KMS-11 (cell line): ENCODE measurements at regions not wholly inside any gene's neighbourhood (a gene's known extent, or its start where the extent isn't known, plus 50 kb on each side); places are given as distances from the start of the nearest gene placed in this dataset.

ENCODE experiments used
- H2AFZ ChIP-seq: fragments of 200-600 bp; sonication (generic); 2 replicates; pipeline ENCODE4 v1.6.1; 2016; ENCODE audit warnings: antibody characterized with exemption, mixed run types, low read depth
- H3K27ac ChIP-seq: fragments of 200-600 bp; sonication (generic); 2 replicates; pipeline ENCODE4 v1.6.1; 2016; ENCODE audit warnings: mild to moderate bottlenecking, mixed run types
- H3K27me3 ChIP-seq: fragments of 200-600 bp; sonication (generic); 2 replicates; pipeline ENCODE4 v1.6.1; 2017; ENCODE audit warnings: mild to moderate bottlenecking, low read depth, mixed run types, moderate library complexity; ENCODE audit not compliant: insufficient read depth
- H3K36me3 ChIP-seq: fragments of 200-600 bp; sonication (generic); 2 replicates; pipeline ENCODE4 v1.6.1; 2017; ENCODE audit warnings: mild to moderate bottlenecking, mixed run types; ENCODE audit not compliant: insufficient read depth
- H3K4me1 ChIP-seq: fragments of 200-600 bp; sonication (generic); 2 replicates; pipeline ENCODE4 v1.6.1; 2016; ENCODE audit warnings: mild to moderate bottlenecking, low read depth, mixed run types; ENCODE audit not compliant: poor library complexity, severe bottlenecking
- H3K4me2 ChIP-seq: fragments of 200-600 bp; sonication (generic); 2 replicates; pipeline ENCODE4 v1.7.0; 2016; ENCODE audit warnings: mild to moderate bottlenecking, mixed run types
- H3K4me3 ChIP-seq: fragments of 200-600 bp; sonication (generic); IDR thresholded peaks from 2 replicates; pipeline ENCODE4 v1.6.1; 2017; ENCODE audit warnings: low read depth, low read length, mixed read lengths; ENCODE audit not compliant: insufficient read depth
- H3K79me2 ChIP-seq: fragments of 200-600 bp; sonication (generic); 2 replicates; pipeline ENCODE4 v1.6.1; 2016; ENCODE audit warnings: low read depth, mixed run types; ENCODE audit not compliant: insufficient read depth
- H3K9ac ChIP-seq: fragments of 200-600 bp; sonication (generic); 2 replicates; pipeline ENCODE4 v1.6.1; 2016; ENCODE audit warnings: mild to moderate bottlenecking, mixed run types
- H4K20me1 ChIP-seq: fragments of 200-600 bp; sonication (generic); 2 replicates; pipeline ENCODE4 v1.6.1; 2016; ENCODE audit warnings: mild to moderate bottlenecking, mixed run types; ENCODE audit not compliant: insufficient read depth
- TF ChIP-seq, protein P1 (sequence below): fragments of 200-600 bp; sonication (generic); conservative IDR thresholded peaks from 2 replicates; pipeline ENCODE4 v1.6.1; 2017; ENCODE audit warnings: low read depth, mild to moderate bottlenecking, antibody characterized with exemption, low read length, moderate library complexity, mixed read lengths

DNA sequence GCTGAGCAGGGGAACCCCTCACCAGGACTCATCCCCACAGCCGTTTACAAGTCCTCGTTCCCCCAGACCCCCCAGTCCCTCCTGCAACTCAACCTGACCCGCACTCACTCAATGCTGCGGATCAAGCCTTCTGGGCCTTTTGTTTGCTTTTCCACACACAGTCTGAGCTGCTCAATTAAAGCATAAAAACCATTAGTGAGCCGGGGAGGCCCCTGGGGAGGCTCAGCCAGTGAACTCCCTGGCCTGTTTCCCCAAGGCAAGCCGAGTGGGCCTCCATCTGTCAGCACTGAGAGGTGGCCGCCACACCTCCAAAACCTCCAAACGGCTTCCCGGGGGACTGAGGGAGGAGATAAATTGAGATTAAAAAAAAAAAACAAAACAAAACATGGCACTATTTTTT, 158.5 kb downstream of the SHOX start:
- no peak overlapping the region for H3K4me2 ChIP-seq
- no peak overlapping the region for H3K9ac ChIP-seq
- H2AFZ ChIP-seq = no peak overlapping the region

GRCh38 chrX:786441-786881, 155.9 kb downstream of the SHOX start:
- no peak overlapping the region for H2AFZ ChIP-seq
- H3K4me1 ChIP-seq = no peaks in the 10 kb centered on the region
- no peaks in the 10 kb centered on the region for H4K20me1 ChIP-seq
- no peak overlapping the region for H3K27ac ChIP-seq
- no peaks in the 10 kb centered on the region for H3K36me3 ChIP-seq
- H3K9ac ChIP-seq = no peak overlapping the region
- no peaks in the 10 kb centered on the region for H3K27me3 ChIP-seq
- TF ChIP-seq, protein P1, sequence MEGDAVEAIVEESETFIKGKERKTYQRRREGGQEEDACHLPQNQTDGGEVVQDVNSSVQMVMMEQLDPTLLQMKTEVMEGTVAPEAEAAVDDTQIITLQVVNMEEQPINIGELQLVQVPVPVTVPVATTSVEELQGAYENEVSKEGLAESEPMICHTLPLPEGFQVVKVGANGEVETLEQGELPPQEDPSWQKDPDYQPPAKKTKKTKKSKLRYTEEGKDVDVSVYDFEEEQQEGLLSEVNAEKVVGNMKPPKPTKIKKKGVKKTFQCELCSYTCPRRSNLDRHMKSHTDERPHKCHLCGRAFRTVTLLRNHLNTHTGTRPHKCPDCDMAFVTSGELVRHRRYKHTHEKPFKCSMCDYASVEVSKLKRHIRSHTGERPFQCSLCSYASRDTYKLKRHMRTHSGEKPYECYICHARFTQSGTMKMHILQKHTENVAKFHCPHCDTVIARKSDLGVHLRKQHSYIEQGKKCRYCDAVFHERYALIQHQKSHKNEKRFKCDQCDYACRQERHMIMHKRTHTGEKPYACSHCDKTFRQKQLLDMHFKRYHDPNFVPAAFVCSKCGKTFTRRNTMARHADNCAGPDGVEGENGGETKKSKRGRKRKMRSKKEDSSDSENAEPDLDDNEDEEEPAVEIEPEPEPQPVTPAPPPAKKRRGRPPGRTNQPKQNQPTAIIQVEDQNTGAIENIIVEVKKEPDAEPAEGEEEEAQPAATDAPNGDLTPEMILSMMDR = no peak
- H3K79me2 ChIP-seq = no peaks in the 10 kb centered on the region
- no peak overlapping the region for H3K4me3 ChIP-seq
- H3K4me2 ChIP-seq = no peak overlapping the region

More for the DNA sequence above, 158.5 kb downstream of the SHOX start:
- H3K4me3 ChIP-seq = no peak overlapping the region
- H3K27ac ChIP-seq = no peak overlapping the region
- no peaks in the 10 kb centered on the region for H3K4me1 ChIP-seq
- H4K20me1 ChIP-seq = no peaks in the 10 kb centered on the region
- TF ChIP-seq, protein P1 = no peak
- no peaks in the 10 kb centered on the region for H3K36me3 ChIP-seq
- H3K27me3 ChIP-seq = no peaks in the 10 kb centered on the region
- H3K79me2 ChIP-seq = no peaks in the 10 kb centered on the region

- no peak overlapping the region for H3K4me3 ChIP-seq
- H3K4me1 ChIP-seq = no peaks in the 10 kb centered on the region
- no peak overlapping the region for H3K27ac ChIP-seq
- TF ChIP-seq, protein P1 = no peak
- H3K4me2 ChIP-seq = no peak overlapping the region
- no peaks in the 10 kb centered on the region for H3K79me2 ChIP-seq
- no peaks in the 10 kb centered on the region for H4K20me1 ChIP-seq
- H2AFZ ChIP-seq = no peak overlapping the region
- H3K9ac ChIP-seq = no peak overlapping the region
- no peaks in the 10 kb centered on the region for H3K27me3 ChIP-seq
- H3K36me3 ChIP-seq = no peaks in the 10 kb centered on the region
Measured at GRCh38 chrX:784829-785228, 154.2 kb downstream of the SHOX start.

DNA sequence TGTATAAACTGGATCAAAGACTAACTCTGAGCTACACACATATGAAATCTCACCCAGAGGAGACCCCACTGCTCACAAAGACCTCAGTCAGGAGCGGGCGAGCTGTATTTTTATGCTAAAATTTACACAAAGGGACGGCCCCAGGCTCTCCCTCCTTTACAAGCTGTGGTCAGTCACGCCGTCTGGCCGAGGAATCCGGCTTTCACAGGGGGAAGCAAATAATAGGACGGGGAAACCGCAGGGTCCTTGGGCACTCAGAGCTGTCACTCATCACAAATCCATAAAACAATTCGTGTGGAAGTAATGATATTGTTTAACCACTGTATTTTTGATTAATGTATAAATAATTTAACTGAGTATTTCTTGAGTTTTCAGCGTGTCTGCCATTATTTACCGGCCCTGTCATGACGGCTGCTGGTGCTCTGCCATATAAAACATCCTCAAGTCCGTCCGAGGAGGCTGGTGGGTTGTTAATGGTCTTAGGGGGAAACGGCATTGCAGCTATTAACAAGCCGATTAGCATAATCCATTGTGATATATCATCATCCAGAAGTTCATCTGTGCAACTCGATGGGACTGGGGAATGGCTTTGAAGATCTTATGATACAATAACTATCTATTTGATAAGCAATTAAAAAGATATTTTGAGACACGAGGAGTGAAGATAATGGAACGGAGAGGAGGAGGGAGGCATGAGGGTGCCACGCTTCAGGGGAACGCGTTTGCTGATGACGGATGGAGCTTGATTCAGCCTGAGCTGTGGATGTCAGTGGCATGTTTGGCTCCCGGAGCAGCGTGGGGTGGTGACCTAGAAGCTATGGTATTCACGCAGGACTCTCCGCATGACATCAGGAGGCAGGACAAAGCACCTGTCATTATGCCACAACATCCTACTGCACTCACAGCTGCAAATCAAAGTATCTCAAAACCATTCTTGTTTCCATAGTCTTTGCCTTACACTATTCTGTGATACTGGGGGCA, 150.9 kb downstream of the SHOX start:
- no peaks in the 10 kb centered on the region for H3K27me3 ChIP-seq
- TF ChIP-seq, protein P1 = no peak
- no peaks in the 10 kb centered on the region for H3K36me3 ChIP-seq
- no peaks in the 10 kb centered on the region for H4K20me1 ChIP-seq
- no peak overlapping the region for H2AFZ ChIP-seq
- H3K9ac ChIP-seq = no peak overlapping the region
- H3K4me3 ChIP-seq = no peak overlapping the region
- H3K79me2 ChIP-seq = no peaks in the 10 kb centered on the region
- H3K27ac ChIP-seq = no peak overlapping the region
- H3K4me2 ChIP-seq = no peak overlapping the region
- H3K4me1 ChIP-seq = no peaks in the 10 kb centered on the region
